Ascending aorta (tissue), 2 donors: ENCODE measurements at regions not wholly inside any gene's neighbourhood (a gene's known extent, or its start where the extent isn't known, plus 50 kb on each side); places are given as distances from the start of the nearest gene placed in this dataset.

ENCODE experiments used
- DNase-seq, 2 donors: peaks; one replicate each; pipeline ENCODE4 v3.0.0-alpha.2; 2019; ENCODE audit warnings: low spot score in 2 of 2
- H3K27ac ChIP-seq, 2 donors: fragments of 200-600 bp; sonication (generic); one replicate each; pipeline ENCODE4 v1.5.1; 2016 to 2017; ENCODE audit warnings: mild to moderate bottlenecking in 1 of 2
- H3K27me3 ChIP-seq: fragments of 200-600 bp; sonication (generic); one replicate; pipeline ENCODE4 v1.5.1; 2017
- H3K36me3 ChIP-seq, 2 donors: fragments of 200-600 bp; sonication (generic); one replicate each; pipeline ENCODE4 v1.5.1; 2016
- H3K4me1 ChIP-seq, 2 donors: fragments of 200-600 bp; sonication (generic); one replicate each; pipeline ENCODE4 v1.5.1; 2016 to 2017; ENCODE audit warnings: mild to moderate bottlenecking in 1 of 2
- H3K4me3 ChIP-seq, 2 donors: fragments of 200-600 bp; sonication (generic); one replicate each; pipeline ENCODE4 v1.5.1; 2016 to 2017; ENCODE audit warnings: mild to moderate bottlenecking in 1 of 2
- H3K9me3 ChIP-seq, 2 donors: fragments of 200-600 bp; sonication (generic); one replicate each; pipeline ENCODE4 v1.5.1; 2016
- CTCF ChIP-seq, 3 experiments: fragments of 200-600 bp in 2 of 3; fragments of 450-650 bp in 1 of 3; sonication (generic) in 2 of 3; IDR thresholded peaks; one replicate each; pipeline ENCODE4 v1.5.1; 2016 to 2019; ENCODE audit warnings: antibody characterized with exemption in 3 of 3, mild to moderate bottlenecking in 1 of 3, moderate library complexity in 1 of 3
- intact Hi-C: fragments of 100-400 bp; cut with DNase I; formaldehyde crosslinking; loops from one replicate; pipeline ENCODE4 v1.15.1; 2023

DNA sequence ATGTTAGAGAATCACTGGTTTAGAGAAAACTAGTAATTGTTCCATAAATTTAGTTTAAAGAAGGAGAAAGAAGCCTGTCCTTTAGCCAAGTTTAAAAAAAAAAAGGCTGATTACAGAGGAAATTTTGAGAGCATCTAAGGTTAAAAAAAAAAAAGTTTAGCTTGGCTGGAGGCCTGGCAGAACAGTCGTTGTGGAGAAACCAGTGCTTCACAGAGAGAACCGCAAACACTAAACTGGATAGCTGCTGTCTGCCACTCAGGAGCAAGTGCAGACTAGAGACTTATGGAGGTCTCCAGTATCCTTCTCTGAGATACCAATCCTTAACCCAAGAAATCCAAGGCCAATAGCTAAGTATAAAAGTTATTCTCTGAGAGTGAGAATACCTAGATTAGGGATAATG, 84.8 kb upstream of the ANKRD28 start:
- Histone ChIP-seq H3K4me3 (no peak overlapping the region), H3K4me1 (no peaks in the 10 kb centered on the region), H3K36me3 (no peaks in the 10 kb centered on the region), H3K9me3 (no peaks in the 10 kb centered on the region), H3K27me3 (no peaks in the 10 kb centered on the region), H3K27ac (no peak overlapping the region)
- no peak for TF ChIP-seq CTCF (IDR thresholded peaks at IDR 0.05)
- DNase-seq, result no peak
- intact Hi-C loops, result no loop called here

DNA sequence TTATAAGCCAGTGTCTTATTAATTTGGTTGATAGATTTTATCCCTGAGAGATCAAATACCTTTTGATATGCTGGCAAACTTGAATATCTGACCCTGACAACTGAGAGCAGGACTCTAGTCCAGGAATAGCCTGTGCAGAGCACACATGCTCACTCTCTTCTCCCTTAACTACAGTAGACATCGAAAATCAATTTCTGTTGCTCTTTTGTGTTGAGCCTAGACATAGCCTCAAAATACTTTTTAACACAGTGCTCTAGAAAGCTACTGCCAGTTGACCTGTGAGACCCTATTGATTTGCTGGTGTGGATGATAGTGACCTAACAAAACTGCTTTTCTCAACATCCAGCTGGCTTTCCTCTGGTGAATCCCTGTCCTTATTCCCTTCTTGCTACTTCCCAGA, 86.4 kb upstream of the ANKRD28 start:
- H3K4me1 ChIP-seq, result no peaks in the 10 kb centered on the region
- no peak for TF ChIP-seq CTCF (IDR thresholded peaks at IDR 0.05)
- H3K27ac ChIP-seq, result no peak overlapping the region
- intact Hi-C loops, result no loop called here
- no peaks in the 10 kb centered on the region for H3K27me3 ChIP-seq
- H3K36me3 ChIP-seq, result no peaks in the 10 kb centered on the region
- H3K4me3 ChIP-seq, result no peak overlapping the region
- no peaks in the 10 kb centered on the region for H3K9me3 ChIP-seq
- no peak for DNase-seq

DNA sequence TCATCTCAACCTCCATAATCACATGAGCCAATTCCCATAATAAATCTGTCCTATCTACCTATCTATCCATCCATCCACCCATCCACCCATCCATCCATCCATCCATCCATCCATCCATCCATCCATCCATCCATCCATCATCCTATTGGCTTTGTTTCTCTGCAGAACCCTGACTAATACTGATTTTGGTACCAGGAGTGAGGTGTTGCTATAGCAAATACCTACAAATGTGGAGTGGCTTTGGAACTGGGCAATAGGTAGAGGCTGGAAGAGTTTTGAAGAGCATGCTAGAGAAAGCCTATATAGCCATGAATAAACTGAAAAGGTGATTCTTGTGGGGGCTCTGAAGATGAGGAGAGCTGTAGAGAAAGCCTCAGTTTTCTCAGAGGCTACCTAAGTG, 88.7 kb upstream of the ANKRD28 start:
- Histone ChIP-seq H3K27me3 (no peaks in the 10 kb centered on the region), H3K27ac (no peak overlapping the region), H3K36me3 (no peaks in the 10 kb centered on the region), H3K9me3 (no peaks in the 10 kb centered on the region), H3K4me3 (no peak overlapping the region), H3K4me1 (no peaks in the 10 kb centered on the region)
- no peak for TF ChIP-seq CTCF (IDR thresholded peaks at IDR 0.05)
- no peak for DNase-seq
- intact Hi-C loops, result no loop called here

- H3K27ac ChIP-seq, result no peak overlapping the region
- no peaks in the 10 kb centered on the region for H3K27me3 ChIP-seq
- H3K9me3 ChIP-seq, result no peaks in the 10 kb centered on the region
- no peak overlapping the region for H3K4me3 ChIP-seq
- peaks cover 0 to 2% of the 10 kb centered on the region in 2 donors for H3K4me1 ChIP-seq
- intact Hi-C loops, result no loop called here
- no peaks in the 10 kb centered on the region for H3K36me3 ChIP-seq
- no peak for DNase-seq
- TF ChIP-seq CTCF (IDR thresholded peaks at IDR 0.05), result no peak
Measured at GRCh38 chr3:15887261-15887660, 89.5 kb upstream of the ANKRD28 start.

- no peaks in the 10 kb centered on the region for H3K36me3 ChIP-seq
- intact Hi-C loops, result no loop called here
- no peak for DNase-seq
- H3K4me1 ChIP-seq, result peaks cover 6 to 8% of the 10 kb centered on the region in 2 donors
- H3K27ac ChIP-seq, result no peak overlapping the region
- H3K4me3 ChIP-seq, result no peak overlapping the region
- no peaks in the 10 kb centered on the region for H3K27me3 ChIP-seq
- no peak for TF ChIP-seq CTCF (IDR thresholded peaks at IDR 0.05)
- H3K9me3 ChIP-seq, result no peaks in the 10 kb centered on the region
Measured at GRCh38 chr3:15889936-15890335, 92.2 kb upstream of the ANKRD28 start.
